Amygdala (tissue), 56 donors: ENCODE measurements at regions not wholly inside any gene's neighbourhood (a gene's known extent, or its start where the extent isn't known, plus 50 kb on each side); places are given as distances from the start of the nearest gene placed in this dataset.
A peak's percentile ranks its signal among the peaks of the same experiment; 100 is the strongest.

Source experiments
- DNase-seq, 56 donors: peaks; one replicate each; lab custom pipeline; 2025; lab: John Stamatoyannopoulos, UW

DNA sequence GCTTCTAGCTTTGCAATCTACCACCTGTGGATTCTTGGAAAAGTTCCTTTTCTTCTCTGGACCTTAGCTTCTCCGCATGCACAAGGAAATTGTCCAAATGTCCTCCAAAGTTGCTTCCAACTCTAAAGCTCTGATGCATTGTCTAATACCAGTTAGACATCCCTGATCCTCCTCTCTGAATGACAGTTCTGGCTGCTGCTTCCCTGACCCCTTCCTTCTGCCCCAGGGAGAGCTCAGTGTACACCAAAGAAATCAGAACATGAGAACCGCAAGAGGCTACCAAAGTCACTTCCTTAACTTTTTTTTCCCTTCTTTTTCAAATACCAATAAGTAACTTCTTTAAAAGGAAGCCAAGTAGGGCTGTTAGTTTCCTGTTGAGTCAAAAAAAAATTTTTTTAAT is 79.7 kb upstream of the CES5A start:
- no peak for DNase-seq

DNA sequence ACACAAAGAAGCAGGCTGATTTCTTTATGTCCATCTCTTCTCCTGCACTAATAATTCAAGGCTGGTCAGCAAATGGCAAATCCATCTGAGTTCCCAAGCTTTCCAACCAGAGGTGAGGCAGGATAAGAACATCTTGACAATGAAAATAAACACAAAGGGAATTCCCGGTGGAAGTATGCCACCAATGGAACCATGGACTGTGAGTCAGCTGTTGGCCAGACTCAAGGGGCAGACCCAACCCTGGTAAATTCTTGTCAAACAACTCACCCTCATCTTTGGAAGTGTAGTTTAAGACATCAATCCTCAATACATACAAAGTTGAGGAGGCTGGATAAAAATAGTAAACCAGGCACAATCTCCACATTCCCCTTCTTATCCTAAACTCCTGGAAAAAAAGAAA is 74.3 kb upstream of the CES5A start:
- no peak for DNase-seq

DNA sequence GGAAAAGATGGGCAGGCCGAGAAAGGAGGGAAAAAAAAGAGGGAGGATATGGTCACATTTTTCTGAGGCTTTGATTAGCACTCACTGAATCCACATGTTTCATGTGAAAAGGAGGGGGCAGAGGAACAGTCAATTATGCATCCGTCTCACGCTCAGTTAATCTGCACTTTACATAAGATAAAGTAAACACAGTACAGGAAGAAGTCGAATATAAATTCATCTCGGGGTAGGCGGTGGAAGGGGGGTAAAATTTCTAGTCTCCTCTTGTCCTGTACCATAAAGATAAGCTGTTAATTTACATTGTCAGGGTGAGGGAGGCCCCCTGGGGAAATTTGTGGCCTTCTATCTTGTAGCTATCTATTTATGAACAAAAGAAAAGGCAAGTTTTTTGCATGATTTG is 73.1 kb upstream of the CES5A start:
- DNase-seq, result no peak

DNA sequence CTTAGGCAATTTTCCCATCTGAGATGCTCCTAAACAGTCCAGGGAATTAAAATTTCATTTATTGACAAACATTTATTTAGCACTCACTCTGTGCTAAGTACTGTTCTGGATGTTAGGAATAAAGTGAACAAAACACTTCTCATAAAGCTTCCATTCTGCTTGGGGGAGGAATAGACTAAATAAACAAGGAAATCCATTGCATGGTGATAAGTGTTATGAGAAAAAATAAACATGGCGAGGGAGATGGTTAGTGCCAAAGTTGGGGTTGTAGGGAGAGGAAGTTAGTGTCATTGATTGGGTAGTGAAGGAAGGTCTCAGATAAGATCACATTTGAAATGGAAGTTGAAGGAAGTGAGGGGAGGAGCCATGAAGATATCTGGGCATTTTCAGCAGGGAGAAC is 72.2 kb upstream of the CES5A start:
- no peak for DNase-seq

DNA sequence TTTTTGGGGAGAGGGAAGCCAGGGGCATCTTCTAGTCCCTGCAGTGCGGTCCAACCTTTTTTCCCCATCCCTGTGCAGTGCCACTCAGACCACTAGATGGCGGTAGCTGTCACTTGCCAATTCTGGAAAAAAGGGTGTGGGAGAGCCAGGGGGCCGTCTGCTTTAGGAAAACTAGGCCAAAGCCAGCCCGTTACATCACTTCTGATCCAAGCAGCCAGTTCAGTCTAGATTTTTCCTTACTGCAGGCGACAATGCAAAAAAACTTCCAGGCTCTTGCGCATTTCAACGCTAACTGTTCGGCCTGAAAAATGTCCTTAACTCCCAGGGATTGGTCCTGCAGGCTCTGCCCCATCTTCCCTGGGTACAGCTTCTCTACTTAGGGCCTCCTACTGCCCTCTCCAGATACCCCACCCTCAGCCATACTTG is 69.2 kb upstream of the CES5A start:
- peak in 54 of 56 donors; percentile 6 to 84 (median 64) for DNase-seq

DNA sequence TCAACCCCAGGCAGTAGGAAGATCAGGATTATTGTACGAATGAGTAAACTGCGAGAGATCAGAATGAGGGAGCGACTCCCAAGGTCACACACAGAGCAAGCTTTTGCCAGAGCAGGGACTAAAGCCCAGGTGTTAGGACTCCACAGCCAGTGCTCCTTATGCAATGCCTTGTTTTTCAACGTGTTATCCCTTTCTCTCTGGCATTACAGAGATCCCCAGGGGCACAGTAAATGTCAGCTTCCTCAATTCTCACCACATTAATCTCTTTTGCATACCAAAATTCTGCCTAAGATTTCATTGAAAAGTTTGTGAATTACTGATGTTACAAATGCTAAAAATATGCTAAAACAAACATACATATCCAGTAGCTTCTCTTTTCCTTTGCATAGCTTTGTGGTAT is 68.1 kb upstream of the CES5A start:
- no peak for DNase-seq

DNA sequence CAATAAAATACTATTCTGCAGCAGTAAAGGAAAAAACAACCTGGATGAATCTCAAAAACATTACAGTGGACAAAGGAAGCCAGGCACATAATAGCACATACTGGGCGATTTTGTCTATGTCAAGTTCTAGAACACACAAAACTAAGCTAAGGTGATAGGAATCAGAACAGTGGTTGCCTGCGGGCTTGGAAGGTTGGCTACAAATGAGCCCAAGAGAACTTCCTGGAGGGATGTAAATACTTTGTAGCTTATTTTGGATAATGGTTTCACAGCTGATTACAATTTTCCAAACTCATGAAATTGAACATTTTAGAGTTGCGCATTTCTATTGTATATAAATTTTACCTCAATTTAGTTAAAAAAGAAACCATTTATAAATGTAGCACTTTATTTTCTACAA is 67.6 kb upstream of the CES5A start:
- no peak for DNase-seq

DNA sequence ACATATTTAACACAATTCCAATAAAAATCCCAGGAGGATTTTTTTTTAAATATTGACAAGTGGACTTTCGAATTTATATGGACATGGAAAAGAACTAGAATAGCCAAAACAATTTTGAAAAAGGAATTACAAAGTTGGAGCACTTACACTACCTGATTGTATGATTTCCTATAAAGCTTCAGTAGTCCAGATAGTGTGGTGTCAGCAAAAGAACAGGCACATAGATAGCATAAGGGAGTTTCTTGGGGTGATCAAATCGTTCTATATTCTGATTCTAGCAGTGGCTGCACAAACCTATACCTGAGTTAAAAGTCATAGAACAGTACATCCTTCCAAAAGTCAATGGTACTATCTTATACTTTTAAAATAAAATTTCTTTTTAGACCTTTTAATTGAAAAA is 66.4 kb upstream of the CES5A start:
- no peak for DNase-seq

DNA sequence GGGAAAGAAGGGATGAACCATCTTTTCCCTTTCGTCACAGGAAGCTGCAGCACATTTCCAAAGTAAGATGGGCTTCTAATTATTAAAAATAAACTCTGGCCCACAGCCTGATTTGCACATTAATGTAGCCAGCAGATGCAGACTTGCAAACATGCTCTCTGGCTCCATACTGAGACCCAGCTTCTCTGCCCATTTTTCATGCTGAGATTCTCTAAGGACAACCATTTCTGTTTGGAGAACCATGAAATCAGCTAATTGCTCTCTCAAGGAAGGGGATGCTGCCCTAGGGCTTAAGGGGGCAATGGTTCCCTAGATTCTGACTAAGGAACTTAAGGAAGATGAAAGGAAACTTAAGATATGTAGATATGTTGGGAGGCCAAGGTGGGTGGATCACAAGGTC is 63.0 kb upstream of the CES5A start:
- DNase-seq, result no peak

DNA sequence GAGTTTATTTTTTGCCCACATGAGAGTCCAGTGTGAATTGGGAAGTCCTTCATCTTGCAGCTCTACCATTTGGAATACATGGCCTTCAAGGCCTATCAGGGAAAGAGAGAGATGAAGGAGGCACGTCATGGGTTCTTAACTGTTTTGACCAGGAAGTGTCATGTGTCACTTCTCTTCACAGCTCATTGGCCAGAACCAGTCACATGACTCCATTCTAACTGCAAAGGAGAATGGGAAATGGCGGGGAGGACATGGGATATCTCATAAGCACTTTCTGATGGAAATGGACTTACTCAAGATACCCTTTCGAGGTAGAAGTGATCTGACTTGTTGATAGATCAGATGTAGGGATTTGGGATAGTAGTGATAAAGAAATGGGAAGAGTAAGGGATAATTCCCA is 57.9 kb upstream of the CES5A start:
- no peak for DNase-seq

DNA sequence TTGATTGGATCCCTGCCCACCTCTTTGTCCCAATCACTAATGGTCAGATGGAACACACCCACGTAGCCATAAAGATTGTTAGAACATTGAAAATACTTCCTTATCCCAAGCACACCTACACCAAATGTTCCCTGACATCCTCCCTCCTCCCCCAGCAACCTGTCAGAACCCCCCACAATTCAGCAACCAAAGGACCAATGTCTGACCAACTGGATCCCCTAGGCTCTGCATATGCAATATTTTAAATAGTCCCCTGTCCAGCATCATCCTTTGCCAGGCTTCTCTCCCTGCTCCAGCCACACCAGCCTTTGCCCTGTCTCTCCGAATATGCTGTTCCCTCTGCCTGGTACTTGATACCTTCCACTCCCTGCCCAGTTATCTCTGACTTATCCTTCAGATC is 54.9 kb upstream of the CES5A start:
- no peak for DNase-seq

DNA sequence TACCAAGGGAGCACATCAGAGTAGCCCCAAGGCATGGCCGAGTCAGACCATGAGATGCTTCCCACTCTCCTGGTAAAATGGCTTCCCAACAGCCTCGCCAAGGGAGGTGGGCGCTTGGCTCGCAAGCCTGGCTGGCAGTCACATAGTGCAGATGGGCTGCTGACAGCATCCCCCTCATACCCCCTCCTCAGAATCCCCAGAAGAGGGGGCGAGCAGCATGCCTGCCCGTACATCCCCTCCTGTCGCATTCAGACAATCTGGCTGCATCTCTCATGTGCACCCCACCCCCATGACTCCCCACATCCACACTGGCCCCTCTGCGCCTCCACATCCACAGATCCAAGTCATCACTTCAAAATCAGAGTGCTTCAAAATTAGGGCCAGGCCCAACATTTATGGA is 54.0 kb upstream of the CES5A start:
- no peak for DNase-seq

DNA sequence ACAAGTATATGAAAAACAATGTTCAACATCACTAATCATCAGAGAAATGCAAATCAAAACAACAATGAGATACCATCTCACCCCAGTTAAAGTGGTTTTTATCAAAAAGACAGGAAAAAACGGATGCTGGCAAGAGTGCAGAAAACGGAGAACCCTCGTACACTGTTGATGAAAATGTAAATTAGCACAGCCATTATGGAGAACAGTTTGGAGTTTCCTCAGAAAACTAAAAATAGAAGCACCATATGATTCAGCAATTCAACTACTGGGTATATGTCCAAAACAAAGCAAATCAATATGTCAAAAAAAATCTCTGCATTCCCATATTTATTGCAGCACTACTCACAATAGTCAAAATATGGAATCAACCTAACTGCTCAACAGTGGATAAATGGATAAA is 50.1 kb upstream of the CES5A start:
- DNase-seq, result no peak
